IMR-90 (cell line): ENCODE measurements at regions not wholly inside any gene's neighbourhood (a gene's known extent, or its start where the extent isn't known, plus 50 kb on each side); places are given as distances from the start of the nearest gene placed in this dataset.

ENCODE experiments used
- ATAC-seq: fragments of 200-7000 bp; cut with Tn5 transposase; 2 replicates; pipeline ENCODE4 v1.9.1; 2020; ENCODE audit warnings: low read depth, mild to moderate bottlenecking, moderate library complexity
- BruUV-seq: library from RNA; stranded (reverse); fragments of 400-500 nt; replicated peaks from 2 replicates; lab custom pipeline; 2021; lab: Mats Ljungman, UMichigan
- CTCF ChIA-PET: fragments of 300-600 bp; formaldehyde crosslinking; extraction: SDS; loops from one replicate; lab custom pipeline; 2021; ENCODE audit warnings: antibody characterized with exemption; lab: Yijun Ruan, JAX
- POLR2A ChIA-PET: fragments of 300-600 bp; sonication (Branson Sonifier 250); formaldehyde crosslinking; loops from one replicate; lab custom pipeline; 2022; ENCODE audit warnings: antibody characterized with exemption; ENCODE audit not compliant: unreplicated experiment; lab: Charles Lee
- DNase-seq: peaks from one replicate; pipeline ENCODE4 v3.0.0; 2013
- H2AFZ ChIP-seq: replicated peaks from 2 replicates; pipeline ENCODE3; 2013; ENCODE audit warnings: low read length, mild to moderate bottlenecking; ENCODE audit not compliant: poor library complexity
- H2AK5ac ChIP-seq: 2 replicates; pipeline ENCODE4 v1.6.1; 2013; ENCODE audit warnings: low read depth, low read length, inconsistent platforms
- H2AK9ac ChIP-seq: replicated peaks from 2 replicates; pipeline ENCODE3; 2013; ENCODE audit warnings: mild to moderate bottlenecking, low read depth, low read length, moderate library complexity; ENCODE audit not compliant: poor library complexity
- H2BK120ac ChIP-seq: 2 replicates; pipeline ENCODE4 v1.6.1; 2013; ENCODE audit warnings: low read depth, low read length, inconsistent platforms
- H2BK15ac ChIP-seq: 3 replicates; pipeline ENCODE4 v1.6.1; 2013; ENCODE audit warnings: low read depth, low read length, inconsistent platforms
- H2BK20ac ChIP-seq: 2 replicates; pipeline ENCODE4 v1.6.1; 2013; ENCODE audit warnings: low read depth, mild to moderate bottlenecking, inconsistent platforms, low read length, moderate library complexity
- H2BK5ac ChIP-seq: 2 replicates; pipeline ENCODE4 v1.6.1; 2013; ENCODE audit warnings: mild to moderate bottlenecking, low read depth, low read length, inconsistent platforms; ENCODE audit not compliant: poor library complexity, severe bottlenecking
- H3K14ac ChIP-seq: replicated peaks from 2 replicates; pipeline ENCODE4 v1.6.1; 2013; ENCODE audit warnings: low read depth, low read length, inconsistent platforms
- H3K18ac ChIP-seq: 2 replicates; pipeline ENCODE4 v1.6.1; 2013; ENCODE audit warnings: low read depth, low read length, control low read depth
- H3K23ac ChIP-seq: 2 replicates; pipeline ENCODE4 v1.6.1; 2013; ENCODE audit warnings: low read depth, low read length, inconsistent platforms
- H3K27ac ChIP-seq: 2 replicates; pipeline ENCODE4 v1.5.1; 2013; ENCODE audit warnings: mild to moderate bottlenecking, control low read depth, low read length; ENCODE audit not compliant: insufficient read depth
- H3K27me3 ChIP-seq: 2 replicates; pipeline ENCODE4 v1.6.1; 2013; ENCODE audit warnings: low read length; ENCODE audit not compliant: control insufficient read depth, insufficient read depth
- H3K36me3 ChIP-seq: 2 replicates; pipeline ENCODE4 v1.6.1; 2013; ENCODE audit warnings: low read length, mixed read lengths; ENCODE audit not compliant: control insufficient read depth, insufficient read depth
- H3K4ac ChIP-seq: 2 replicates; pipeline ENCODE4 v1.6.1; 2013; ENCODE audit warnings: low read depth, low read length, inconsistent platforms
- H3K4me1 ChIP-seq: 2 replicates; pipeline ENCODE4 v1.6.1; 2013; ENCODE audit warnings: low read length, mixed read lengths; ENCODE audit not compliant: control insufficient read depth, insufficient read depth
- H3K4me2 ChIP-seq: 2 replicates; pipeline ENCODE4 v1.6.1; 2013; ENCODE audit warnings: low read depth, mild to moderate bottlenecking, control low read depth, low read length, moderate library complexity
- H3K4me3 ChIP-seq: 2 replicates; pipeline ENCODE4 v1.5.1; 2013; ENCODE audit warnings: low read depth, mild to moderate bottlenecking, control low read depth, low read length, moderate library complexity; ENCODE audit not compliant: insufficient read depth
- H3K56ac ChIP-seq: 2 replicates; pipeline ENCODE4 v1.6.1; 2013; ENCODE audit warnings: low read length, inconsistent platforms; ENCODE audit not compliant: insufficient read depth; ENCODE audit errors: extremely low read depth
- H3K79me1 ChIP-seq, 2 experiments: 2 replicates each; pipeline ENCODE4 v1.6.1; 2013; ENCODE audit warnings: low read length in 2 of 2, inconsistent platforms in 1 of 2, low read depth in 1 of 2
- H3K9ac ChIP-seq: 2 replicates; pipeline ENCODE4 v1.6.1; 2013; ENCODE audit warnings: low read depth, low read length, control low read depth
- H3K9me1 ChIP-seq: 2 replicates; pipeline ENCODE4 v1.6.1; 2013; ENCODE audit warnings: low read length, inconsistent platforms; ENCODE audit not compliant: insufficient read depth
- H3K9me3 ChIP-seq: 2 replicates; pipeline ENCODE4 v1.6.1; 2013; ENCODE audit warnings: low read length; ENCODE audit not compliant: control insufficient read depth, insufficient read depth
- H4K20me1 ChIP-seq: 2 replicates; pipeline ENCODE4 v1.6.1; 2013; ENCODE audit warnings: low read length, inconsistent platforms; ENCODE audit not compliant: insufficient read depth
- H4K5ac ChIP-seq: 2 replicates; pipeline ENCODE4 v1.6.1; 2013; ENCODE audit warnings: mild to moderate bottlenecking, low read depth, low read length, control low read depth
- H4K8ac ChIP-seq, 2 experiments: 2 replicates each; pipeline ENCODE4 v1.6.1; 2013; ENCODE audit warnings: low read depth in 2 of 2, low read length in 2 of 2, control low read depth in 1 of 2, inconsistent platforms in 1 of 2
- H4K91ac ChIP-seq: 2 replicates; pipeline ENCODE4 v1.6.1; 2013; ENCODE audit warnings: low read depth, low read length, inconsistent platforms; ENCODE audit not compliant: insufficient read depth
- CEBPB ChIP-seq: IDR thresholded peaks from 2 replicates; pipeline ENCODE4 v1.6.1; 2012; ENCODE audit warnings: low read depth, low read length, improper control_type of control experiment
- CHD1 ChIP-seq: IDR thresholded peaks from 2 replicates; pipeline ENCODE4 v1.6.1; 2012; ENCODE audit warnings: low read depth, low read length, improper control_type of control experiment
- CTCF ChIP-seq: conservative IDR thresholded peaks from 2 replicates; pipeline ENCODE4 v1.5.1; 2012; ENCODE audit warnings: mild to moderate bottlenecking, low read depth, low read length, improper control_type of control experiment
- MAFK ChIP-seq: IDR thresholded peaks from 2 replicates; pipeline ENCODE4 v1.6.1; 2012; ENCODE audit warnings: low read depth, low read length, improper control_type of control experiment
- MAZ ChIP-seq: IDR thresholded peaks from 2 replicates; pipeline ENCODE4 v1.6.1; 2012; ENCODE audit warnings: low read depth, mild to moderate bottlenecking, low read length, improper control_type of control experiment, moderate library complexity, borderline replicate concordance
- MXI1 ChIP-seq: IDR thresholded peaks from 2 replicates; pipeline ENCODE4 v1.6.1; 2012; ENCODE audit warnings: low read depth, mild to moderate bottlenecking, low read length, moderate library complexity, borderline replicate concordance
- POLR2A ChIP-seq: IDR thresholded peaks from 2 replicates; pipeline ENCODE4 v1.6.1; 2012; ENCODE audit warnings: mild to moderate bottlenecking, low read depth, low read length
- RAD21 ChIP-seq: IDR thresholded peaks from 2 replicates; pipeline ENCODE4 v1.6.1; 2012; ENCODE audit warnings: low read length, improper control_type of control experiment
- RCOR1 ChIP-seq: IDR thresholded peaks from 2 replicates; pipeline ENCODE4 v1.6.1; 2012; ENCODE audit warnings: mild to moderate bottlenecking, low read length, improper control_type of control experiment; ENCODE audit not compliant: insufficient replicate concordance
- SMC3 ChIP-seq: fragments of 150-350 bp; IDR thresholded peaks from 2 replicates; pipeline ENCODE4 v1.6.1; 2016; ENCODE audit warnings: low read depth, mild to moderate bottlenecking, antibody characterized with exemption, low read length, moderate library complexity
- USF2 ChIP-seq: fragments of 150-350 bp; IDR thresholded peaks from 2 replicates; pipeline ENCODE4 v1.6.1; 2017; ENCODE audit warnings: mild to moderate bottlenecking, antibody characterized with exemption, low read length, low read depth
- WGBS, 2 experiments: methylation state at CpG; one replicate each; pipeline versions ENCODE4 v1.1.5 to v1.1.7; 2013; ENCODE audit warnings: missing lambda C conversion rate in 2 of 2; ENCODE audit not compliant: insufficient read length in 1 of 2; ENCODE audit errors: extremely low coverage in 2 of 2; 5-methylcytosine and 5-hydroxymethylcytosine counted together
- dilution Hi-C: fragments of 300-500 bp; cut with HindIII; formaldehyde crosslinking; loops from one replicate; pipeline ENCODE4 v1.14.3; 2018; ENCODE audit warnings: low sequenced_read_pairs; ENCODE audit not compliant: unreplicated experiment
- in situ Hi-C: fragments of 300-500 bp; cut with MboI; formaldehyde crosslinking; loops from 3 replicates; pipeline ENCODE4 v1.14.3; 2019; ENCODE audit warnings: low sequenced_read_pairs, inconsistent platforms, mixed read lengths
- intact Hi-C: fragments of 100-400 bp; cut with micrococcal nuclease; formaldehyde crosslinking; loops from 2 replicates; pipeline ENCODE4 v1.10.0; 2022

GRCh38 chrX:150088766-150089518, 150.7 kb upstream of the EOLA2 start:
- intact Hi-C loops: no loop called here
- DNase-seq (no peak), ATAC-seq (no peak)
- Histone ChIP-seq H3K14ac (no peak overlapping the region), H3K9me3 (no peaks in the 10 kb centered on the region), H3K4me3 (no peak overlapping the region), H3K4me1 (peaks cover 8% of the 10 kb centered on the region), H3K4me2 (no peak overlapping the region), H3K23ac (no peak overlapping the region), H3K4ac (no peak overlapping the region), H2BK15ac (no peak overlapping the region), H2AFZ (no peak overlapping the region), H3K9me1 (peaks cover 4% of the 10 kb centered on the region; the same call in 1 of the 2 replicates), H3K79me1 (no peaks in the 10 kb centered on the region), H3K36me3 (no peaks in the 10 kb centered on the region), H4K20me1 (no peaks in the 10 kb centered on the region), H2BK5ac (no peak overlapping the region), H4K8ac (no peak overlapping the region), H3K27me3 (no peaks in the 10 kb centered on the region), H3K9ac (no peak overlapping the region), H2AK5ac (no peak overlapping the region), H4K5ac (no peak overlapping the region), H2BK120ac (no peak overlapping the region; the same call in 1 of the 2 replicates), H4K91ac (no peak overlapping the region), H3K18ac (no peak overlapping the region), H2BK20ac (no peak overlapping the region), H3K27ac (no peak overlapping the region), H3K56ac (no peak overlapping the region), H2AK9ac (no peak overlapping the region)
- dilution Hi-C loops: no loop called here
- TF ChIP-seq RAD21 (no peak), MAFK (no peak), MAZ (no peak), SMC3 (no peak), CEBPB (no peak), RCOR1 (no peak), POLR2A (no peak), MXI1 (no peak), USF2 (no peak), CHD1 (no peak), CTCF (no peak)
- WGBS, 2 experiments: no CpG with 5 or more reads among the region's 5 CpGs
- CTCF ChIA-PET: no interaction called here
- in situ Hi-C loops: no loop called here
- BruUV-seq: no TSS peak
- POLR2A ChIA-PET: interaction anchor here (0.9 kb wide), 1 partner anchor 275 kb away, joined by 3 read pairs; no protein-coding TSS in a partner anchor
